ENCODE measurements at regions not wholly inside any gene's neighbourhood (a gene's known extent, or its start where the extent isn't known, plus 50 kb on each side); places are given as distances from the start of the nearest gene placed in this dataset.
"Not testable (repeated sequence)": the region's sequence is repeated elsewhere in the genome, so short reads cannot be mapped to it uniquely, and the experiment has no call there.

GRCh38 chr4:27442661-27443060, 582.0 kb downstream of the STIM2 start:
- not testable (repeated sequence) for TF ChIP-seq EZH2 (IDR thresholded peaks at IDR 0.05; ENCODE audit: insufficient read depth, low read length); CTCF (IDR thresholded peaks at IDR 0.05; ENCODE audit: insufficient read depth, low read depth, low read length)

All from astrocyte (in vitro differentiated cells and primary cell).